ENCODE measurements at regions not wholly inside any gene's neighbourhood (a gene's known extent, or its start where the extent isn't known, plus 50 kb on each side); places are given as distances from the start of the nearest gene placed in this dataset.

DNA sequence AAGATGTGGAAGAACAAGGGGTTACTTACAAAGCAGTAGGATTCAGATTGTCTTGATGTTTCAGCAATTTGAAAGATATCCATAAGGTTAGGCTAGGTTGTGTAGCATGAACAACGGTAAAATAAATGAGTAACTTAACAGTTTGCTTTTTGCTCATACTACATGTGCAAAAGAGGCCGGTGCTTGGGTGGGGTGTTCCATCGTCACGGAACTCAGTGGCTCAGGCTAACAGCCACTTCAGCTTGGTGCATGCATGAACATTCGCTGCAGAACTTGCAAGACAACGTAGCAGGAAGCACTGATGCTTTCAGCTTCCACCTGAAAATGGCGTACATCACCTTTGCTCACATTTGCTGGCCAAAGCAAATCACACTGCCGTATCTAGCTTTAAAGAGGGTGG, 407.3 kb upstream of the CDH20 start:
- H3K27me3 ChIP-seq = no peaks in the 10 kb centered on the region
- H3K4me1 ChIP-seq = no peaks in the 10 kb centered on the region
- no peak for DNase-seq (ENCODE audit: low spot score)
- TF ChIP-seq, protein P1, sequence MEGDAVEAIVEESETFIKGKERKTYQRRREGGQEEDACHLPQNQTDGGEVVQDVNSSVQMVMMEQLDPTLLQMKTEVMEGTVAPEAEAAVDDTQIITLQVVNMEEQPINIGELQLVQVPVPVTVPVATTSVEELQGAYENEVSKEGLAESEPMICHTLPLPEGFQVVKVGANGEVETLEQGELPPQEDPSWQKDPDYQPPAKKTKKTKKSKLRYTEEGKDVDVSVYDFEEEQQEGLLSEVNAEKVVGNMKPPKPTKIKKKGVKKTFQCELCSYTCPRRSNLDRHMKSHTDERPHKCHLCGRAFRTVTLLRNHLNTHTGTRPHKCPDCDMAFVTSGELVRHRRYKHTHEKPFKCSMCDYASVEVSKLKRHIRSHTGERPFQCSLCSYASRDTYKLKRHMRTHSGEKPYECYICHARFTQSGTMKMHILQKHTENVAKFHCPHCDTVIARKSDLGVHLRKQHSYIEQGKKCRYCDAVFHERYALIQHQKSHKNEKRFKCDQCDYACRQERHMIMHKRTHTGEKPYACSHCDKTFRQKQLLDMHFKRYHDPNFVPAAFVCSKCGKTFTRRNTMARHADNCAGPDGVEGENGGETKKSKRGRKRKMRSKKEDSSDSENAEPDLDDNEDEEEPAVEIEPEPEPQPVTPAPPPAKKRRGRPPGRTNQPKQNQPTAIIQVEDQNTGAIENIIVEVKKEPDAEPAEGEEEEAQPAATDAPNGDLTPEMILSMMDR (IDR thresholded peaks at IDR 0.05) = no peak
- peaks cover 0 to 4% of the 10 kb centered on the region in 2 donors for H3K9me3 ChIP-seq
- H3K4me3 ChIP-seq = no peak overlapping the region
- no peaks in the 10 kb centered on the region for H3K36me3 ChIP-seq
- no peak overlapping the region for H3K27ac ChIP-seq

DNA sequence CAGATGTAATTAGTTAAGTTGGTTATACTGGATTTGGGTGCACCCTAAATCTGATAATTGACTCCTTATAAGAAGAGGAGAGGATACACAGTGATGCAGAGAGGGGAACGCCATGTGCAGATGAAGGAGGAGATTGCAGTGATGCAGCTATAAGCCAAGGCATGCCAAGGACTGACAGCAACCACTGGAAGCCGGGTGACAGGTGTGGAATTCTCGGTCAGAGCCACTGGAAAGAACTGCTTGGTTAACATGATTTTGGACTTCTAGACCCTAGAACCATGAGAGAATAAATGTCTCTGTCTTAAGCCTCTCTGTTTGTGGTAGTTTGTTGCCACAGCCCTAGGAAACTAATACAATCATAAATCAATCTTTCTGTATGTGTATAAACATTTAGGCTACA, 403.3 kb upstream of the CDH20 start:
- no peaks in the 10 kb centered on the region for H3K27me3 ChIP-seq
- H3K9me3 ChIP-seq = peaks cover 0 to 4% of the 10 kb centered on the region in 2 donors
- no peak overlapping the region for H3K4me3 ChIP-seq
- DNase-seq (ENCODE audit: low spot score) = no peak
- H3K4me1 ChIP-seq = no peaks in the 10 kb centered on the region
- H3K36me3 ChIP-seq = no peaks in the 10 kb centered on the region
- H3K27ac ChIP-seq = no peak overlapping the region
- TF ChIP-seq, protein P1 (IDR thresholded peaks at IDR 0.05) = no peak

DNA sequence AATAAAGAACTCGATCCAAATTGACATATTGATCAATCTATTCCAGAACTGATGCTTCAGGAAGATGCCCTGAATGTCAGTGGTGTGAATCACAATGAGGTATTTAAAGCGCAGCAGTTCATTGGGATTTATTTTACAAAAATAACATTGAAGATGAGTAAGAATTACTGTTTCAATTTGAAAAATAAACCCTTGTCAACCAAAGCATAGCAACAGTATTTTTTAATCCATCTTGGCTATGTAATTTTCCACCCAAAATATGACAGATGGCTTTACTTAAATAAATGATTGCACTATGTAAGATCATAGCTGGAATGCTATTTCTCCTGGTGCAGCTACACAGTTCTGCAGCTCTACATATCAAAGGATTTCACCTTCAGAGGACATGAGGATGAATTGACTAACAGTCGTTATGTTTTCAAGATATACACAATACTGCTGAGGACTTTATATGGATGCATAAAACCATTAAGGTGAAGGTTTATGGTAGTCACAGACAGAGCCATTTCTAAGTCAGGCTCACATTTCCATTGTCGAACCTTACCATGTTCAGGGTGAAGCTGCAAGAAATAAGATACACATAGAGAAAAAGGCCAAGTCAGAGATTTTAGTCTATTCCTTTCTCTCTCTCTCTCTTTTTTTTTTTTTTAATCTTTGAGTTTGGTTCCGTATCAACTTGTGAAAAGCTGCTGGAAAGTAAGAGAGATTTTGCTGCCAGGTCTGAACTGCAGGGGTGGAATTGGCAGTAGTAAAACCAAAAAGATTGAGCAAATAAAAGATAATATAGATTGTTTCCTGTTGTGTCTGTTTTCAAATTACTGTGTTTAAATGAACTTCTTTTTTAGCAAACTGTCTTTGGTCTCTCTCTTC, 398.0 kb upstream of the CDH20 start:
- no peaks in the 10 kb centered on the region for H3K36me3 ChIP-seq
- H3K27me3 ChIP-seq = no peaks in the 10 kb centered on the region
- DNase-seq (ENCODE audit: low spot score) = no peak
- TF ChIP-seq, protein P1 (IDR thresholded peaks at IDR 0.05) = no peak
- no peaks in the 10 kb centered on the region for H3K4me1 ChIP-seq
- no peaks in the 10 kb centered on the region for H3K9me3 ChIP-seq
- no peak overlapping the region for H3K4me3 ChIP-seq
- no peak overlapping the region for H3K27ac ChIP-seq

DNA sequence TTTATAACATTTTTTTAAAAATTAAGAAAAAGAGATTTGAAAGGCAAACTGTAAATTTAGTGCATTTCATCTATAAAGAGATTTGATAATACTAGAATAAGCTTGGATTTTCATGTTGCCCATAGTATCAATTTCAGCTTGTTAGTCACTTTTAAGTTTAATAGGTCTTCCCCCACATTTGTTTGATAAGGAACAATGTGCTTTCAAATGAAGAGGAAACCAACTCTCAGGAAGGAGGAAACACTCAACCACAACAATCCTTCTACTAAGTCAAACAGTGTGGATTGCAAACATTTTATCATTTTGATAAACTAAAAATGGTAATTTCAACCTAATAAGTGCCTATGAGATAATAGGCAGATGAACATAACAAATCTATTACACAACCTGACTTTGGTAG, 397.1 kb upstream of the CDH20 start:
- Histone ChIP-seq H3K27ac (no peak overlapping the region), H3K9me3 (no peaks in the 10 kb centered on the region), H3K27me3 (no peaks in the 10 kb centered on the region), H3K4me3 (no peak overlapping the region), H3K4me1 (no peaks in the 10 kb centered on the region), H3K36me3 (no peaks in the 10 kb centered on the region)
- DNase-seq (ENCODE audit: low spot score) = no peak
- TF ChIP-seq, protein P1 (IDR thresholded peaks at IDR 0.05) = no peak

DNA sequence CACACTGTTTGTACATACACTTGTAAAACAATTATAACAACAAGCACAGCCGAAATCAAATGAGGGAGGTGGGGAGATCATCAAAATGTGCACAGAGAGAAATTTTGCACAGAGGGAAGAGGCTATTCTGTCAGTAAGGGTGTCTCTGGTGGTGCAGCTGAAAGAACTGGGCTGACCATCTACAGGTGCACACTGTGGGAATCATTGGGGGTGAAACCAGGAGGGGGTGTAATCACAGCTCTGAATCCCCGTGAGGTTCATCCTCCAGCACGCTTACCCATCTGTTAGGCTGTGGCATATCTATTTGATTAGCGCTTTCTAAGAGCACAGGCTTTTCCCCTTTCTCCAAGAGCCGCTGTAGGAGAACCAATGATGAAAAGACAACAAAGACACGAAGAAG, 389.9 kb upstream of the CDH20 start:
- Histone ChIP-seq H3K27me3 (no peaks in the 10 kb centered on the region), H3K9me3 (no peaks in the 10 kb centered on the region), H3K4me3 (no peak overlapping the region), H3K27ac (no peak overlapping the region), H3K4me1 (no peaks in the 10 kb centered on the region), H3K36me3 (no peaks in the 10 kb centered on the region)
- TF ChIP-seq, protein P1 (IDR thresholded peaks at IDR 0.05) = no peak
- DNase-seq (ENCODE audit: low spot score) = no peak

DNA sequence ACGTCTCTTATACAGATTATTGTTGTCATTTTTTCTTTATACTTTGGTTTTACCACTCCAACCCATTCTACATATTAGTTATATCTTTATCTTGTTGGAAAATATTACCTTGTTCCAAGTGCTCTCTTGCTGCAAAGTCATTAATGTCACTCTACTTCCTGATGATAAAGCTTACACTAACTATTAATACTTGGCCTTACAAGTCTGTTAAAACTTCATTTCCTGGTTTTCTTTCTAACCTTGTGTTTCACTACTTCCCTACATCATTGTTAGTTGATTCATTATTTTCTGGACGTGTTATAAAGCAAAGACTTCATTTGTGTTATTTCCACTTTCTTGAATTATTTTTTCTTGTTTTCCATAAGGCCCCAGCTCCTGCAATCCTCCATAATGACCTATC, 382.6 kb upstream of the CDH20 start:
- no peak overlapping the region for H3K4me3 ChIP-seq

More for the DNA sequence above, 382.6 kb upstream of the CDH20 start:
- no peaks in the 10 kb centered on the region for H3K4me1 ChIP-seq
- no peaks in the 10 kb centered on the region for H3K27me3 ChIP-seq
- no peak for DNase-seq (ENCODE audit: low spot score)
- H3K9me3 ChIP-seq = no peaks in the 10 kb centered on the region
- no peaks in the 10 kb centered on the region for H3K36me3 ChIP-seq
- TF ChIP-seq, protein P1 (IDR thresholded peaks at IDR 0.05) = no peak
- H3K27ac ChIP-seq = no peak overlapping the region
